ENCODE measurements at regions not wholly inside any gene's neighbourhood (a gene's known extent, or its start where the extent isn't known, plus 50 kb on each side); places are given as distances from the start of the nearest gene placed in this dataset.

DNA sequence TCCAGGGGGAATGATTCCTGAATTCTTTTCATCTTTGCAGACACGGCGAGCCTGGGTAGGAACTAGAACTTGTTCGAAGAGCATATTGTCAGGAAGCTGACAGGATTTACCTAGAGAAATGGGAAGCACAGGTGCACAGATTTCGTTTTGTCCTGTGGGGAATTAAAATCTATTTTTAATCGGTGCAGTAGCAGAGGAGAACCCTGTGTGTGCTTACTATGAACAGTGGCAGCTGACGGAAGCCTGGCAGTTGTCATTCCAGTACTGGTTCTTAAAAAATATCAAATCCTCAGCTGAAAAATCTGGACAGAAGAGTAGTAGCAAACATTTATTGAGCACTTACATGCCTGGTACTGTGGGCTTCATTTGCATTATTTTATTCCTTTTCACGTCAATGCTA lies 609.0 kb downstream of the QKI start:
- DNase-seq (ENCODE audit: insufficient read length, low spot score) (no peak), FAIRE-seq (no peak)
- TF ChIP-seq, protein P1, sequence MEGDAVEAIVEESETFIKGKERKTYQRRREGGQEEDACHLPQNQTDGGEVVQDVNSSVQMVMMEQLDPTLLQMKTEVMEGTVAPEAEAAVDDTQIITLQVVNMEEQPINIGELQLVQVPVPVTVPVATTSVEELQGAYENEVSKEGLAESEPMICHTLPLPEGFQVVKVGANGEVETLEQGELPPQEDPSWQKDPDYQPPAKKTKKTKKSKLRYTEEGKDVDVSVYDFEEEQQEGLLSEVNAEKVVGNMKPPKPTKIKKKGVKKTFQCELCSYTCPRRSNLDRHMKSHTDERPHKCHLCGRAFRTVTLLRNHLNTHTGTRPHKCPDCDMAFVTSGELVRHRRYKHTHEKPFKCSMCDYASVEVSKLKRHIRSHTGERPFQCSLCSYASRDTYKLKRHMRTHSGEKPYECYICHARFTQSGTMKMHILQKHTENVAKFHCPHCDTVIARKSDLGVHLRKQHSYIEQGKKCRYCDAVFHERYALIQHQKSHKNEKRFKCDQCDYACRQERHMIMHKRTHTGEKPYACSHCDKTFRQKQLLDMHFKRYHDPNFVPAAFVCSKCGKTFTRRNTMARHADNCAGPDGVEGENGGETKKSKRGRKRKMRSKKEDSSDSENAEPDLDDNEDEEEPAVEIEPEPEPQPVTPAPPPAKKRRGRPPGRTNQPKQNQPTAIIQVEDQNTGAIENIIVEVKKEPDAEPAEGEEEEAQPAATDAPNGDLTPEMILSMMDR (IDR thresholded peaks at IDR 0.05; ENCODE audit: insufficient read depth, missing control alignments): no peak

DNA sequence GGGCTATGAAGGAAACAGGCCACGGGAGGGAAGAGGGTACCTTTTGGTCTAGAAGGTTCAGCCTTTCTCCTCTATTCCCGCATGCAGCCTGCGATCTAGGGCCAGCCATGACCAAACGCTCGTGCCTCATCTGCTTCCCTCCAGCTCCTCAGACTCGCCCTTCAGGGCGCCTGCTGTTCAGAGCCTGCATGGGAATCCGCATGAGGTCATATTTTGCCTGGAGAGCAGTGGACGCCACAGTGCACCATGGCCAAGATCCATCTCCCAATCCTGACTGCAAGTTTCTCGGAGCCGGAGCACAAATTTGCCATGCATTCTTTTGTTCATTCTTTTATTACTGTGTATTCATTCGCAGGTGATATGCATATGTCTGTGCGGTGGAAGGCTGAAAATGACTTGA lies 608.1 kb downstream of the QKI start:
- FAIRE-seq: no peak
- TF ChIP-seq, protein P1 (IDR thresholded peaks at IDR 0.05; ENCODE audit: insufficient read depth, missing control alignments): no peak
- DNase-seq (ENCODE audit: insufficient read length, low spot score): no peak

DNA sequence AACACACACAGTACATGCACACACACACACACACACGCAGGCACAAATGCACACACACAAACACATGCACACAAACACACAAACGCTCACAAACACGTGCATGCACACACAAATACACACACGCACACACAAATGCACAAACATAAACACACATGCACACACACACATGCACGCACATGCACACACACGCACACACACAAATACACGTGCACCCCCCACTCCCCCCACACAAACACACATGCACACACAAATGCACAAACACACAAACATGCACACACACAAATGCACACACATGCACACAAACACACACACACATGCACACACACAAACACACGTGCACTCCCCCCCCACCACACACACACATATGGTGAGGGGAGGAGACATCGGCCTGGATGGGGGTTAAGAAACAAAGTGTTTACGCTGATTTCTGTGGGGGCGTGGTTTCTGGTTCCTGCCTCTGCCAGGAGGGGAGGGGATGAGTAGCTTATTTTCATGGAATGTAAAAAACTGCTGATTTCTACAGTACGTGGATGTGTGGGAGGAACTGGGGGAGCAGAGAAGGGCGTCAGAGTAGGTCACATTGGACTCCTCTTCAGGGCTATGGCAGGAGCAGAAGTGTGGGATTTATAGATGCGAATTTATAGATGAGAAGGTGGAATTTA lies 607.2 kb downstream of the QKI start:
- DNase-seq (ENCODE audit: insufficient read length, low spot score) (no peak), FAIRE-seq (no peak)
- TF ChIP-seq, protein P1 (IDR thresholded peaks at IDR 0.05; ENCODE audit: insufficient read depth, missing control alignments): no peak

DNA sequence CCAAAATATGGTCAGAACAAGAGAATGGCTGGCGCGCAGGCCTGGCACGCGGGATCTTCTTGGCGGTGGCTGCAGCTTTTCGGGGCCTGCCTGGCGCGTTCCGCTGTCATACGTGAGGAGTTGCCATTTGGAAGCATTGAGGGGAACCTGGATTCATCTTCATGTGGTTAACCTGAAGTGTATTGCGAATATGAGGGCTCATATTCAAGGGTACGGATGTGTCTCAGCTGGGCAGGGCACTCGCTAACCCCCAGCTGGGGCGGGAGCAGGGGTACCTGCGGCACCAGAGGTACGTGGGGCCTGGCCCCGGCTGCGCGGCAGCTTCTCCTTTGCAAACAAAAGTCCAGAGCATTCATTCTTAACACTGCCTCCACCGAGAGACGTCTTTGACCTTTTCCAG lies 605.6 kb downstream of the QKI start:
- DNase-seq (ENCODE audit: insufficient read length, low spot score) (no peak), FAIRE-seq (no peak)
- TF ChIP-seq, protein P1 (IDR thresholded peaks at IDR 0.05; ENCODE audit: insufficient read depth, missing control alignments): no peak

DNA sequence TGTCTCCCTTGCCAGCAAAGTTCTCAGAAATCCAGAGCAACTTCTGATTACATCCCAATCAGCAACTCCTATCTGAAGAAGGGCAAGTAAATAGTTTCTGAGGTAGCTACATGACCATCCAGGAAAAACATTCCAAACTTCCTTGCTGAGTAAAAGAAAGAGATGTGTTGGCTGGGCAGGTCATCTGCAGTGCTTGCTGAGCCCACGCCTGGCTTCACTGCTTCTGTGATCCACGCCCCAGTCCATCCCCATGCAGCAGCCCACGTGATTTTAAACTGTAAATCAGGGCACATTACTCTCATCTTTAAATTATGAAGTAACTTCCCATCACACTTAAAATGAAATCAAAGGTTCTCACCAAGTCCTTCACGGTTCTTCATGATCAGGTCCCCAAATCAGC lies 603.6 kb downstream of the QKI start:
- no peak for FAIRE-seq
- TF ChIP-seq, protein P1 (IDR thresholded peaks at IDR 0.05; ENCODE audit: insufficient read depth, missing control alignments): no peak

DNA sequence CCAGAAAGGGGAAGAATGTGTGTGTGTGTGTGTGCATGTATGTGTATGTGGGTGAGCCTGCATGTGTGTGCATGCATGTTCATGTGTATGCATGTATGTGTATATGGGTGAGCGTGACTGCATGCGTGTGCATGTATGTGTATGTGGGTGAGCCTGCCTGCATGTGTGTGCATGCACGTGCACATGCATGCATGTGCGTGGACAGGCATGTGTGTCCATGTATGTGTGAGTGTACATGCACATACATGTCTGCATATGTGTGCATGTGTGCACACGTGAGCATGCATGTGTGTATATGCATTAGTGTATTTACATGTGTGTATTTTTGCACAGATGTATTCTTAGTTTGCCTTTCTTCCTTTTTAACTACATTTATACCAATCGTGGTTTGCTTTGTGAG lies 601.5 kb downstream of the QKI start:
- TF ChIP-seq, protein P1 (IDR thresholded peaks at IDR 0.05; ENCODE audit: insufficient read depth, missing control alignments): no peak
- no peak for DNase-seq (ENCODE audit: insufficient read length, low spot score)
- no peak for FAIRE-seq

More for the DNA sequence above, 603.6 kb downstream of the QKI start:
- DNase-seq (ENCODE audit: insufficient read length, low spot score): no peak

DNA sequence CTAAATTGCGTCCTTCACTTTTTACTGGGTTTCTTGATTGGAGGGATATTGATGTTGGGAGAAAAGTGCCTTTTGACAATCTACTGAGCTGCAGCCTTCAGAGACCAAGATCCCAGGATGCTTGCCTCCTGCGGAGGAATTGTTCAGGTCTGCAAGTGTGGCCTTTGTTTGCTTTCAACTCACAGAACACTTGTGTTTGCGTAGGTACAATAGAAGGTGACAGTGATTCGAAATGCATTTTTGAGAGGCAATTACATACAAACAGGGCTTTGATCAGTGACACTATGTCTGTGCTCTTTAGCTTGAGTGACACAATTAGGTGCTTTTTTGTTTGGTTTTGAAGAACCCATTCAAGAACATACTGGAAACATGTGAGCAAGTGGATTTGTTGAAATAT lies 600.6 kb downstream of the QKI start:
- TF ChIP-seq, protein P1 (IDR thresholded peaks at IDR 0.05; ENCODE audit: insufficient read depth, missing control alignments): no peak
- DNase-seq (ENCODE audit: insufficient read length, low spot score) (no peak), FAIRE-seq (no peak)
